A549 (cell line): ENCODE measurements at regions not wholly inside any gene's neighbourhood (a gene's known extent, or its start where the extent isn't known, plus 50 kb on each side); places are given as distances from the start of the nearest gene placed in this dataset.

Source experiments
- ATAC-seq, 2 experiments: fragments of 200-7000 bp in 1 of 2; fragments of >200 bp in 1 of 2; cut with Nextera tagmentation in 1 of 2; cut with Tn5 transposase in 1 of 2; 3 replicates each; pipeline versions ENCODE4 v1.8.0 to v1.9.1; 2018 to 2020; ENCODE audit warnings: mild to moderate bottlenecking in 1 of 2, moderate library complexity in 1 of 2
- CTCF ChIA-PET: fragments of 300-600 bp; sonication (Branson Sonifier 250); formaldehyde crosslinking; extraction: SDS; loops from one replicate; lab custom pipeline; 2021; ENCODE audit warnings: antibody characterized with exemption, inconsistent platforms; lab: Yijun Ruan, JAX
- POLR2A ChIA-PET: fragments of 350-600 bp; formaldehyde crosslinking; extraction: SDS; loops from one replicate; lab custom pipeline; 2021; ENCODE audit warnings: antibody characterized with exemption, inconsistent platforms; lab: Yijun Ruan, JAX
- DNase-seq, 2 experiments: peaks; one replicate each; pipeline versions ENCODE4 v3.0.0 to v3.0.0-alpha.2; 2011 to 2016; ENCODE audit warnings: low read depth in 1 of 2, low spot score in 1 of 2
- FAIRE-seq: peaks from 2 replicates; lab custom pipeline; 2011; peaks lifted over from hg19 to GRCh38; lab: Jason Lieb, UNC
- H3K27ac ChIP-seq, 2 experiments: fragments of >200 bp; sonication (Bioruptor Twin); formaldehyde crosslinking; 3 replicates each; pipeline ENCODE4 v1.5.1; 2016 to 2017
- H3K4me1 ChIP-seq: fragments of >200 bp; sonication (Bioruptor Twin); formaldehyde crosslinking; 3 replicates; pipeline ENCODE4 v1.6.1; 2016
- H3K4me2 ChIP-seq: fragments of >200 bp; sonication (Bioruptor Twin); formaldehyde crosslinking; 3 replicates; pipeline ENCODE4 v1.6.1; 2016
- H3K4me3 ChIP-seq: fragments of >200 bp; sonication (Bioruptor Twin); formaldehyde crosslinking; 3 replicates; pipeline ENCODE4 v1.5.1; 2016
- H3K9me3 ChIP-seq: fragments of >200 bp; sonication (Bioruptor Twin); formaldehyde crosslinking; 3 replicates; pipeline ENCODE4 v1.6.1; 2016
- CBX2 ChIP-seq: fragments of 200-600 bp; sonication (generic); IDR thresholded peaks from 2 replicates; pipeline ENCODE4 v1.6.1; 2016; ENCODE audit warnings: low read depth, mild to moderate bottlenecking, borderline replicate concordance
- CEBPB ChIP-seq, 2 experiments: fragments of >200 bp in 1 of 2; sonication (Bioruptor Twin) in 1 of 2; formaldehyde crosslinking in 1 of 2; IDR thresholded peaks; 2 replicates each; pipeline ENCODE4 v1.6.1; 2012 to 2016
- CHD2 ChIP-seq: fragments of 150-350 bp; IDR thresholded peaks from 2 replicates; pipeline ENCODE4 v1.6.1; 2014; ENCODE audit warnings: low read length; ENCODE audit not compliant: partially characterized antibody
- EP300 ChIP-seq, 2 experiments: fragments of >200 bp; sonication (Bioruptor Twin); formaldehyde crosslinking; IDR thresholded peaks; 2 replicates in 1 of 2; 3 replicates in 1 of 2; pipeline ENCODE4 v1.6.1; 2016 to 2017
- FOSB ChIP-seq: fragments of 250-450 bp; sonication (Bioruptor Pico); IDR thresholded peaks from 2 replicates; pipeline ENCODE4 v1.5.0; 2020; ENCODE audit warnings: mild to moderate bottlenecking, moderate library complexity
- FOSL2 ChIP-seq, 2 experiments: fragments of 450-650 bp in 1 of 2; fragments of >200 bp in 1 of 2; sonication (Bioruptor Twin) in 1 of 2; formaldehyde crosslinking; IDR thresholded peaks; 2 replicates each; pipeline versions ENCODE4 v1.5.0 to v1.6.1; 2016 to 2020; ENCODE audit warnings: mild to moderate bottlenecking in 1 of 2, moderate library complexity in 1 of 2
- FOXS1 ChIP-seq: fragments of 250-450 bp; sonication (Bioruptor Pico); IDR thresholded peaks from 2 replicates; pipeline ENCODE4 v1.5.0; 2020; ENCODE audit warnings: mild to moderate bottlenecking, moderate library complexity
- HDAC2 ChIP-seq: fragments of 200-600 bp; sonication (generic); IDR thresholded peaks from 2 replicates; pipeline ENCODE4 v1.6.1; 2016
- HEYL ChIP-seq: fragments of 250-450 bp; sonication (Bioruptor Pico); IDR thresholded peaks from 2 replicates; pipeline ENCODE4 v1.8.0; 2021; ENCODE audit warnings: mild to moderate bottlenecking, moderate library complexity
- HOXA7 ChIP-seq: fragments of 250-450 bp; sonication (Bioruptor Pico); IDR thresholded peaks from 2 replicates; pipeline ENCODE4 v1.5.0; 2020; ENCODE audit warnings: mild to moderate bottlenecking, moderate library complexity
- HOXB5 ChIP-seq: fragments of 250-450 bp; sonication (Bioruptor Pico); IDR thresholded peaks from 2 replicates; pipeline ENCODE4 v1.5.0; 2020; ENCODE audit warnings: mild to moderate bottlenecking, moderate library complexity
- JUN ChIP-seq, 2 experiments: fragments of >200 bp; sonication (Bioruptor Twin); formaldehyde crosslinking; IDR thresholded peaks; 2 replicates in 1 of 2; 3 replicates in 1 of 2; pipeline ENCODE4 v1.6.1; 2016 to 2017
- JUNB ChIP-seq: fragments of >200 bp; sonication (Bioruptor Twin); formaldehyde crosslinking; IDR thresholded peaks from 2 replicates; pipeline ENCODE4 v1.6.1; 2016
- KDM1A ChIP-seq: fragments of 200-600 bp; sonication (generic); IDR thresholded peaks from 2 replicates; pipeline ENCODE4 v1.6.1; 2016; ENCODE audit warnings: low read depth, mild to moderate bottlenecking
- MAFK ChIP-seq: fragments of 450-650 bp; IDR thresholded peaks from 2 replicates; pipeline ENCODE4 v1.6.1; 2014; ENCODE audit not compliant: partially characterized antibody
- MAX ChIP-seq: IDR thresholded peaks from 2 replicates; pipeline ENCODE4 v1.6.1; 2012
- MYC ChIP-seq: IDR thresholded peaks from 2 replicates; pipeline ENCODE4 v1.6.1; 2012; ENCODE audit warnings: mild to moderate bottlenecking, inconsistent platforms, low read length, improper control_type of control experiment, borderline replicate concordance
- NR3C1 ChIP-seq: fragments of >200 bp; sonication (Bioruptor Twin); formaldehyde crosslinking; IDR thresholded peaks from 3 replicates; pipeline ENCODE4 v1.6.1; 2017
- POLR2A ChIP-seq: IDR thresholded peaks from 2 replicates; pipeline ENCODE4 v1.6.1; 2012; ENCODE audit warnings: mild to moderate bottlenecking, low read length
- POLR2AphosphoS2 ChIP-seq: conservative IDR thresholded peaks from 2 replicates; pipeline ENCODE4 v1.6.1; 2012; ENCODE audit warnings: low read length, improper control_type of control experiment, inconsistent platforms
- RCOR1 ChIP-seq: fragments of 150-350 bp; IDR thresholded peaks from 2 replicates; pipeline ENCODE4 v1.6.1; 2014; ENCODE audit warnings: antibody characterized with exemption, low read length, low read depth
- RFX5 ChIP-seq: fragments of 450-650 bp; IDR thresholded peaks from 2 replicates; pipeline ENCODE4 v1.7.1; 2014; ENCODE audit warnings: antibody characterized with exemption, mild to moderate bottlenecking, moderate library complexity
- SMC3 ChIP-seq: fragments of >200 bp; sonication (Bioruptor Twin); formaldehyde crosslinking; IDR thresholded peaks from 3 replicates; pipeline ENCODE4 v1.6.1; 2018; ENCODE audit warnings: inconsistent platforms
- SREBF2 ChIP-seq: fragments of 450-650 bp; IDR thresholded peaks from 2 replicates; pipeline ENCODE4 v1.6.1; 2014; ENCODE audit warnings: mild to moderate bottlenecking, moderate library complexity
- USF2 ChIP-seq: fragments of 450-650 bp; IDR thresholded peaks from 2 replicates; pipeline ENCODE4 v1.6.1; 2014; ENCODE audit warnings: antibody characterized with exemption
- ZC3H11A ChIP-seq: fragments of 450-650 bp; IDR thresholded peaks from 2 replicates; pipeline ENCODE4 v1.6.1; 2014; ENCODE audit warnings: antibody characterized with exemption, mild to moderate bottlenecking
- ZNF302 ChIP-seq: fragments of 250-450 bp; sonication (Bioruptor Pico); IDR thresholded peaks from 2 replicates; pipeline ENCODE4 v1.9.0; 2021; ENCODE audit warnings: inconsistent platforms, mild to moderate bottlenecking, moderate library complexity
- WGBS: methylation state at CpG from one replicate; pipeline ENCODE4 v1.1.6; 2017; ENCODE audit errors: missing lambda C conversion rate; 5-methylcytosine and 5-hydroxymethylcytosine counted together
- TF ChIP-seq, protein P1 (sequence below): IDR thresholded peaks from 2 replicates; pipeline ENCODE4 v1.6.1; 2012
- TF ChIP-seq, protein P2 (sequence below): fragments of 250-450 bp; sonication (Bioruptor Pico); IDR thresholded peaks from 2 replicates; pipeline ENCODE4 v1.5.0; 2020; ENCODE audit warnings: low read depth, mild to moderate bottlenecking, moderate library complexity

DNA sequence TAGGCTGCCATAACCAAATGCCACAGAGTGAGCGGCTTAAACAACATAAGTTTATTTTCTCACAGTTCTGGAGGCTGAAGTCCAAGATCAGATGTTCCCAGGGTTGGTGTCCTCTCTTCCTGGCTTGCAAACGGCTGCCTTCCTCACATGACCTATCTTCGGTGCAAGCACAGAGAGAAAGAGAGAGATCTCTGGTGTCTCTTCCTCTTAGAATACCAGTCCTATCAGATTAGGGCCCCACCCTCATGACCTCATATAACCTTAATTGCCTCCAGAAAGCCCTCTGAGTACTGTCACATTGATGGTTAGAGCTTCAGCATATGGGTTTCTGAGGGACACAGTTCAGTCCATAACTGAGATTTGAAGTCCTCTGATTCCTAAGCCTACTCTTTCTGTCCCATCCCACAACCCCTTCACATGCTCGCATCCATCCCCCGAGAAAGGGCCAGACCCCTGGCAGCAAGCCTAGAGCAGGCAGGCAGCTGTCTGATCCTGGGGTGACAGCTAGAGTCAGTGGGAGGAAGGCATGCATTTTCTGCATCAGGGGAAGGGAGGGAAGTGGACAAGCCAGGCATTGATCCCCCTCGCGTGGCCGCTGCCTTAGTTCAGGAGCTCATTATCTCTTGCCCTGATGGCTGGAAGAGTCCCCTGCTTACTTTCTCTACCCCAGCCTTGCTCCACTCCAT lies 114.1 kb downstream of the FAR1 start:
- H3K4me2 ChIP-seq: no peak overlapping the region
- ChIA-PET CTCF (interaction anchor here (0.6 to 3.6 kb wide), 2 partner anchors 10 to 55 kb away, joined by 3 to 21 read pairs; no protein-coding TSS in a partner anchor), POLR2A (no interaction called here)
- H3K4me1 ChIP-seq: no peaks in the 10 kb centered on the region
- no peak overlapping the region for H3K27ac ChIP-seq
- FAIRE-seq (no peak), DNase-seq (no peak), ATAC-seq (no peak)
- WGBS: 57% methylated on average over 8 of the region's 8 CpGs
- H3K9me3 ChIP-seq: no peaks in the 10 kb centered on the region
- H3K4me3 ChIP-seq: no peak overlapping the region
- TF ChIP-seq RCOR1: no peak
- no peak for TF ChIP-seq USF2
- no peak for TF ChIP-seq ZNF302 (CRISPR knock-in tag)
- TF ChIP-seq FOXS1 (CRISPR knock-in tag): no peak
- no peak for TF ChIP-seq MYC
- TF ChIP-seq ZC3H11A: no peak
- no peak for TF ChIP-seq RFX5
- no peak for TF ChIP-seq FOSL2 (IDR thresholded peaks at IDR 0.05)
- TF ChIP-seq FOSL2 (CRISPR knock-in tag; IDR thresholded peaks at IDR 0.05): no peak
- no peak for TF ChIP-seq POLR2A
- TF ChIP-seq EP300 (IDR thresholded peaks at IDR 0.05): no peak
- TF ChIP-seq POLR2AphosphoS2: no peak
- TF ChIP-seq CEBPB (IDR thresholded peaks at IDR 0.05): no peak
- no peak for TF ChIP-seq JUN (IDR thresholded peaks at IDR 0.05)
- no peak for TF ChIP-seq MAFK
- no peak for TF ChIP-seq MAX
- TF ChIP-seq HOXB5 (CRISPR knock-in tag): no peak
- TF ChIP-seq KDM1A: no peak
- TF ChIP-seq CHD2: no peak

- Histone ChIP-seq H3K4me3 (no peak overlapping the region), H3K4me2 (no peak overlapping the region), H3K9me3 (no peaks in the 10 kb centered on the region), H3K4me1 (no peaks in the 10 kb centered on the region), H3K27ac (no peak overlapping the region)
- CTCF ChIA-PET: interaction anchor here (3.6 kb wide), 1 partner anchor 12 kb away, joined by 21 read pairs; no protein-coding TSS in a partner anchor
- DNase-seq (no peak), FAIRE-seq (no peak), ATAC-seq (no peak)
- WGBS: 16% methylated on average over 3 of the region's 3 CpGs
- TF ChIP-seq HOXA7 (CRISPR knock-in tag) (no peak), SMC3 (no peak), CBX2 (no peak), HEYL (CRISPR knock-in tag) (no peak), JUN (IDR thresholded peaks at IDR 0.05) (no peak), HDAC2 (no peak), FOSB (CRISPR knock-in tag) (no peak), MAX (no peak), NR3C1 (no peak)
- POLR2A ChIA-PET: no interaction called here
Observed at GRCh38 chr11:13784441-13784840, 116.0 kb downstream of the FAR1 start.

DNA sequence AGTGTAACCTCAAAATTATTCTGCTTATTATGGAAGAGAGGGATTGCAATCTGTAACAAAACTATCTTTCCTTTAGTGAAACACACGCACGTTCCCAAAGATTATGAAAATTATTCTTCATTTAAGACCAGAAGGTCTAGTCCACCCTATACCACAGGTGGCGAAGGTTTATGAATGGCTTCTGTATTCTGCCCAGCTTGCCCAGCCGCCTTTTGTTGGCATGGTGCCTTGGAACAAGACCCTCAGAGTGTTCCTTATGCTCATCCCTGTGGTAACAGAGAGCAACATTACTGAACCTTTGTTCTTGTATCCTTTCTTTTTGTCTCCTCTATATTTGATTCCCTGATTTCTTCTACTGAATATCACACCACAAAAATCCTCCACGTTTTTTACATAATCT lies 116.4 kb downstream of the FAR1 start:
- ATAC-seq: no peak
- ChIA-PET POLR2A (no interaction called here), CTCF (no interaction called here)
- H3K27ac ChIP-seq: no peak overlapping the region
- no peaks in the 10 kb centered on the region for H3K4me1 ChIP-seq
- H3K9me3 ChIP-seq: no peaks in the 10 kb centered on the region
- DNase-seq: no peak
- no peak overlapping the region for H3K4me3 ChIP-seq
- TF ChIP-seq FOSB (CRISPR knock-in tag): no peak
- TF ChIP-seq SREBF2: no peak
- TF ChIP-seq, protein P1, sequence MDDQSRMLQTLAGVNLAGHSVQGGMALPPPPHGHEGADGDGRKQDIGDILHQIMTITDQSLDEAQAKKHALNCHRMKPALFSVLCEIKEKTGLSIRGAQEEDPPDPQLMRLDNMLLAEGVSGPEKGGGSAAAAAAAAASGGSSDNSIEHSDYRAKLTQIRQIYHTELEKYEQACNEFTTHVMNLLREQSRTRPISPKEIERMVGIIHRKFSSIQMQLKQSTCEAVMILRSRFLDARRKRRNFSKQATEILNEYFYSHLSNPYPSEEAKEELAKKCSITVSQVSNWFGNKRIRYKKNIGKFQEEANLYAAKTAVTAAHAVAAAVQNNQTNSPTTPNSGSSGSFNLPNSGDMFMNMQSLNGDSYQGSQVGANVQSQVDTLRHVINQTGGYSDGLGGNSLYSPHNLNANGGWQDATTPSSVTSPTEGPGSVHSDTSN: no peak
- TF ChIP-seq JUNB: no peak
- TF ChIP-seq, protein P2, sequence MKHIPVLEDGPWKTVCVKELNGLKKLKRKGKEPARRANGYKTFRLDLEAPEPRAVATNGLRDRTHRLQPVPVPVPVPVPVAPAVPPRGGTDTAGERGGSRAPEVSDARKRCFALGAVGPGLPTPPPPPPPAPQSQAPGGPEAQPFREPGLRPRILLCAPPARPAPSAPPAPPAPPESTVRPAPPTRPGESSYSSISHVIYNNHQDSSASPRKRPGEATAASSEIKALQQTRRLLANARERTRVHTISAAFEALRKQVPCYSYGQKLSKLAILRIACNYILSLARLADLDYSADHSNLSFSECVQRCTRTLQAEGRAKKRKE: no peak
- WGBS: 27% methylated on average over 5 of the region's 5 CpGs
- no peak for FAIRE-seq
- no peak overlapping the region for H3K4me2 ChIP-seq
